H1 (cell line): ENCODE measurements at regions not wholly inside any gene's neighbourhood (a gene's known extent, or its start where the extent isn't known, plus 50 kb on each side); places are given as distances from the start of the nearest gene placed in this dataset.
A peak's percentile ranks its signal among the peaks of the same experiment; 100 is the strongest.

Experiments used
- CTCF ChIA-PET: fragments of 300-600 bp; sonication (Branson Sonifier 250); formaldehyde crosslinking; loops from one replicate; lab custom pipeline; 2021; ENCODE audit not compliant: partially characterized antibody; lab: Charles Lee
- POLR2A ChIA-PET: fragments of 300-600 bp; sonication (Branson Sonifier 250); formaldehyde crosslinking; loops from one replicate; lab custom pipeline; 2021; ENCODE audit warnings: inconsistent platforms; ENCODE audit not compliant: partially characterized antibody; lab: Charles Lee
- DNase-seq, 2 experiments: peaks; one replicate each; pipeline versions ENCODE4 v3.0.0 to v3.0.0-alpha.2; 2010 to 2022; ENCODE audit warnings: low spot score in 2 of 2, low read depth in 1 of 2, mixed read lengths in 1 of 2
- FAIRE-seq: peaks from 2 replicates; lab custom pipeline; 2011; peaks lifted over from hg19 to GRCh38; lab: Jason Lieb, UNC
- H2AFZ ChIP-seq: 2 replicates; pipeline ENCODE4 v1.8.1; 2012; ENCODE audit warnings: low read length, inconsistent platforms
- H2AK5ac ChIP-seq: 2 replicates; pipeline ENCODE4 v1.6.1; 2013; ENCODE audit warnings: low read depth, low read length
- H2BK120ac ChIP-seq: replicated peaks from 2 replicates; pipeline ENCODE3; 2013; ENCODE audit warnings: low read depth, low read length, inconsistent platforms
- H2BK12ac ChIP-seq: 2 replicates; pipeline ENCODE4 v1.6.1; 2013; ENCODE audit warnings: low read depth, low read length
- H2BK15ac ChIP-seq: 2 replicates; pipeline ENCODE4 v1.6.1; 2013; ENCODE audit warnings: low read length
- H2BK20ac ChIP-seq: 2 replicates; pipeline ENCODE4 v1.6.1; 2013; ENCODE audit warnings: low read length
- H2BK5ac ChIP-seq: 2 replicates; pipeline ENCODE4 v1.6.1; 2013; ENCODE audit warnings: low read depth, low read length
- H3K14ac ChIP-seq: 2 replicates; pipeline ENCODE4 v1.6.1; 2013; ENCODE audit warnings: inconsistent platforms; ENCODE audit not compliant: insufficient read length
- H3K18ac ChIP-seq: 2 replicates; pipeline ENCODE4 v1.6.1; 2013; ENCODE audit warnings: low read length; ENCODE audit errors: extremely low read depth
- H3K23ac ChIP-seq: 2 replicates; pipeline ENCODE4 v1.6.1; 2013; ENCODE audit warnings: inconsistent platforms; ENCODE audit not compliant: insufficient read length
- H3K23me2 ChIP-seq: 2 replicates; pipeline ENCODE4 v1.6.1; 2013; ENCODE audit warnings: low read depth, low read length
- H3K27ac ChIP-seq: 2 replicates; pipeline ENCODE4 v1.6.1; 2011; ENCODE audit warnings: low read depth, low read length, inconsistent platforms
- H3K27me3 ChIP-seq, 4 experiments: replicated peaks in 1 of 4; 1 replicate in 1 of 4; 2 replicates in 3 of 4; pipeline versions ENCODE4 v1.6.1 to v1.8.1; 2011 to 2013; ENCODE audit warnings: low read length in 3 of 4, mild to moderate bottlenecking in 3 of 4, inconsistent platforms in 2 of 4, mixed read lengths in 2 of 4, moderate library complexity in 1 of 4; ENCODE audit not compliant: control insufficient read depth in 3 of 4, insufficient read depth in 3 of 4; ENCODE audit errors: extremely low read depth in 1 of 4
- H3K36me3 ChIP-seq, 4 experiments: 2 replicates each; pipeline versions ENCODE4 v1.6.1 to v1.8.1; 2011 to 2013; ENCODE audit warnings: mild to moderate bottlenecking in 4 of 4, low read length in 3 of 4, moderate library complexity in 2 of 4, control low read depth in 1 of 4, inconsistent platforms in 1 of 4; ENCODE audit not compliant: insufficient read depth in 4 of 4, control insufficient read depth in 2 of 4
- H3K4ac ChIP-seq: replicated peaks from 2 replicates; pipeline ENCODE3; 2013; ENCODE audit warnings: low read length, low read depth, mixed read lengths, inconsistent platforms; ENCODE audit not compliant: insufficient read length
- H3K4me1 ChIP-seq, 4 experiments: replicated peaks in 1 of 4; 1 replicate in 1 of 4; 2 replicates in 3 of 4; pipeline versions ENCODE4 v1.6.1 to v1.8.1; 2011 to 2013; ENCODE audit warnings: low read length in 3 of 4, inconsistent platforms in 2 of 4, mixed read lengths in 1 of 4; ENCODE audit not compliant: insufficient read depth in 4 of 4, control insufficient read depth in 3 of 4
- H3K4me2 ChIP-seq, 2 experiments: 2 replicates each; pipeline versions ENCODE4 v1.6.1 to v1.8.1; 2011 to 2013; ENCODE audit warnings: low read depth in 2 of 2, low read length in 2 of 2, control low read depth in 1 of 2, inconsistent platforms in 1 of 2, mild to moderate bottlenecking in 1 of 2; ENCODE audit not compliant: insufficient read depth in 1 of 2
- H3K4me3 ChIP-seq, 4 experiments: fragments of 200-600, 300-600 bp in 1 of 4; sonication (generic), shearing (Covaris generic), sonication (Bioruptor Twin) in 1 of 4; 2 replicates each; pipeline versions ENCODE4 v1.5.1 to v1.8.1; 2011 to 2016; ENCODE audit warnings: low read length in 4 of 4, low read depth in 3 of 4, control low read depth in 2 of 4, inconsistent platforms in 2 of 4, mild to moderate bottlenecking in 2 of 4, mixed read lengths in 1 of 4, moderate library complexity in 1 of 4; ENCODE audit not compliant: insufficient read depth in 2 of 4; ENCODE audit errors: extremely low read depth in 1 of 4
- H3K56ac ChIP-seq: replicated peaks from 2 replicates; pipeline ENCODE3; 2013; ENCODE audit warnings: low read depth, mild to moderate bottlenecking, mixed read lengths, low read length, inconsistent platforms; ENCODE audit not compliant: insufficient read length
- H3K79me1 ChIP-seq: 2 replicates; pipeline ENCODE4 v1.6.1; 2013; ENCODE audit warnings: low read depth, low read length, control low read depth
- H3K79me2 ChIP-seq, 2 experiments: 2 replicates each; pipeline versions ENCODE4 v1.6.1 to v1.8.1; 2012 to 2013; ENCODE audit warnings: low read length in 2 of 2, mild to moderate bottlenecking in 2 of 2, inconsistent platforms in 1 of 2; ENCODE audit not compliant: insufficient read depth in 2 of 2, control insufficient read depth in 1 of 2
- H3K9ac ChIP-seq, 4 experiments: replicated peaks in 1 of 4; 1 replicate in 1 of 4; 2 replicates in 3 of 4; pipeline versions ENCODE4 v1.6.1 to v1.8.1; 2011 to 2013; ENCODE audit warnings: low read depth in 3 of 4, low read length in 3 of 4, control low read depth in 2 of 4, mild to moderate bottlenecking in 2 of 4, moderate library complexity in 2 of 4, inconsistent platforms in 1 of 4; ENCODE audit errors: extremely low read depth in 1 of 4
- H3K9me3 ChIP-seq, 2 experiments: 2 replicates each; pipeline versions ENCODE4 v1.6.1 to v1.8.1; 2012 to 2013; ENCODE audit warnings: mild to moderate bottlenecking in 2 of 2, moderate library complexity in 2 of 2, control low read depth in 1 of 2, inconsistent platforms in 1 of 2, low read depth in 1 of 2, low read length in 1 of 2, mixed read lengths in 1 of 2; ENCODE audit not compliant: insufficient read depth in 2 of 2
- H4K20me1 ChIP-seq, 2 experiments: replicated peaks in 1 of 2; 2 replicates each; pipeline versions ENCODE3 to v1.8.1; 2011 to 2013; ENCODE audit warnings: inconsistent platforms in 2 of 2, low read length in 2 of 2, mild to moderate bottlenecking in 1 of 2; ENCODE audit not compliant: insufficient read depth in 2 of 2, control insufficient read depth in 1 of 2
- H4K5ac ChIP-seq: 2 replicates; pipeline ENCODE4 v1.6.1; 2013; ENCODE audit warnings: low read length, low read depth, mixed read lengths, inconsistent platforms; ENCODE audit not compliant: insufficient read length
- H4K8ac ChIP-seq: 2 replicates; pipeline ENCODE4 v1.8.0; 2013; ENCODE audit warnings: mild to moderate bottlenecking, moderate library complexity, low read length, inconsistent platforms; ENCODE audit not compliant: insufficient read depth; ENCODE audit errors: extremely low read depth
- H4K91ac ChIP-seq: replicated peaks from 2 replicates; pipeline ENCODE3; 2013; ENCODE audit warnings: low read length, mixed read lengths, inconsistent platforms; ENCODE audit not compliant: insufficient read length
- BCL11A ChIP-seq, 2 experiments: IDR thresholded peaks; one replicate each; pipeline ENCODE4 v1.6.1; 2011; ENCODE audit warnings: low read depth in 2 of 2, low read length in 2 of 2, mild to moderate bottlenecking in 2 of 2
- CEBPB ChIP-seq: IDR thresholded peaks from 2 replicates; pipeline ENCODE4 v1.6.1; 2012; ENCODE audit warnings: low read depth, low read length
- CHD2 ChIP-seq: IDR thresholded peaks from 2 replicates; pipeline ENCODE4 v1.6.1; 2012; ENCODE audit warnings: low read length, improper control_type of control experiment
- HDAC6 ChIP-seq: IDR thresholded peaks from one replicate; pipeline ENCODE4 v1.7.1; 2012; ENCODE audit warnings: low read depth, mild to moderate bottlenecking, inconsistent platforms, low read length, moderate library complexity
- SAP30 ChIP-seq: fragments of 300-600 bp; sonication (generic); IDR thresholded peaks from 2 replicates; pipeline ENCODE4 v1.7.1; 2012; ENCODE audit warnings: low read length, moderate library complexity, mild to moderate bottlenecking, inconsistent platforms; ENCODE audit not compliant: insufficient read depth, insufficient replicate concordance
- TCF12 ChIP-seq: IDR thresholded peaks from 2 replicates; pipeline ENCODE4 v1.6.1; 2011; ENCODE audit warnings: low read depth, mild to moderate bottlenecking, low read length
- TEAD4 ChIP-seq: IDR thresholded peaks from 2 replicates; pipeline ENCODE4 v1.6.1; 2012; ENCODE audit warnings: low read depth, low read length, inconsistent platforms, mixed read lengths
- WGBS, 2 experiments: shearing (Covaris generic) in 1 of 2; methylation state at CpG; one replicate each; pipeline versions ENCODE4 v1.1.6 to v1.1.7; 2013 to 2015; ENCODE audit warnings: low lambda C conversion rate in 2 of 2, mixed read lengths in 2 of 2, inconsistent platforms in 1 of 2, low coverage in 1 of 2, missing lambda C conversion rate in 1 of 2; ENCODE audit not compliant: insufficient replicate concordance in 2 of 2, insufficient coverage in 1 of 2, insufficient read length in 1 of 2; ENCODE audit errors: extremely low coverage in 1 of 2, missing lambda C conversion rate in 1 of 2; 5-methylcytosine and 5-hydroxymethylcytosine counted together

- WGBS, 2 experiments = 85% methylated on average over 4 of the region's 4 CpGs; no CpG with 5 or more reads in 1 of the 2 experiments
- peak overlapping the region; percentile 46; the same call in 1 of the 2 replicates for H2AFZ ChIP-seq
Measured at GRCh38 chr5:162288647-162289296, 221.2 kb downstream of the GABRG2 start.

More at GRCh38 chr5:162288647-162289296, 221.2 kb downstream of the GABRG2 start:
- no peak overlapping the region for H2BK20ac ChIP-seq
- no peak overlapping the region for H3K4me2 ChIP-seq
- no peaks in the 10 kb centered on the region for H3K23me2 ChIP-seq
- ChIA-PET CTCF (interaction anchor here (0.6 kb wide), 1 partner anchor 726 kb away, joined by 3 read pairs; no protein-coding TSS in a partner anchor), POLR2A (no interaction called here)
- no peaks in the 10 kb centered on the region for H4K20me1 ChIP-seq
- H3K79me1 ChIP-seq = no peaks in the 10 kb centered on the region
- TF ChIP-seq CHD2 (no peak), CEBPB (no peak), BCL11A (IDR thresholded peaks at IDR 0.05; ENCODE audit: low read depth in 2 of 2, low read length in 2 of 2) (no peak), HDAC6 (no peak), TEAD4 (no peak), TCF12 (no peak), SAP30 (no peak)
- H3K56ac ChIP-seq = no peak overlapping the region
- H3K4me3 ChIP-seq = no peak overlapping the region
- FAIRE-seq (no peak), DNase-seq (no peak)
- no peak overlapping the region for H3K23ac ChIP-seq
- no peaks in the 10 kb centered on the region for H3K36me3 ChIP-seq
- H3K18ac ChIP-seq = no peak overlapping the region
- no peaks in the 10 kb centered on the region; a peak in 1 of 7 replicates for H3K4me1 ChIP-seq
- no peaks in the 10 kb centered on the region for H3K27me3 ChIP-seq
- H2BK12ac ChIP-seq = no peak overlapping the region
- H4K5ac ChIP-seq = no peak overlapping the region
- no peaks in the 10 kb centered on the region for H3K9me3 ChIP-seq
- no peak overlapping the region for H2BK5ac ChIP-seq
- no peak overlapping the region for H4K91ac ChIP-seq
- no peak overlapping the region for H3K27ac ChIP-seq
- no peak overlapping the region for H3K9ac ChIP-seq
- no peak overlapping the region for H4K8ac ChIP-seq
- no peak overlapping the region for H2BK15ac ChIP-seq
- H3K14ac ChIP-seq = no peak overlapping the region
- no peak overlapping the region for H2AK5ac ChIP-seq
- no peak overlapping the region for H3K4ac ChIP-seq
- no peak overlapping the region for H2BK120ac ChIP-seq
- no peaks in the 10 kb centered on the region for H3K79me2 ChIP-seq
